IPS-NIHi7 (cell line): ENCODE measurements at regions not wholly inside any gene's neighbourhood (a gene's known extent, or its start where the extent isn't known, plus 50 kb on each side); places are given as distances from the start of the nearest gene placed in this dataset.
A peak's percentile ranks its signal among the peaks of the same experiment; 100 is the strongest.

Source experiments
- DNase-seq: peaks from one replicate; pipeline ENCODE4 v3.0.0; 2012; ENCODE audit warnings: mixed read lengths; ENCODE audit errors: extremely low spot score

- DNase-seq: no peak
These were observed 350.4 kb upstream of the SEMA6D start for GRCh38 chr15:47366884-47367283.

GRCh38 chr15:47367726-47368390 is 349.4 kb upstream of the SEMA6D start:
- DNase-seq: no peak

GRCh38 chr15:47371939-47372338 is 345.4 kb upstream of the SEMA6D start:
- no peak for DNase-seq

- DNase-seq: peak; percentile 65
These were observed 343.1 kb upstream of the SEMA6D start for GRCh38 chr15:47374222-47374621.

- DNase-seq: no peak
These were observed 341.1 kb upstream of the SEMA6D start for GRCh38 chr15:47376190-47376589.

GRCh38 chr15:47377465-47377864 is 339.8 kb upstream of the SEMA6D start:
- no peak for DNase-seq

GRCh38 chr15:47378527-47378926 is 338.8 kb upstream of the SEMA6D start:
- DNase-seq: no peak

GRCh38 chr15:47383102-47383501 is 334.2 kb upstream of the SEMA6D start:
- DNase-seq: no peak

GRCh38 chr15:47383801-47384200 is 333.5 kb upstream of the SEMA6D start:
- no peak for DNase-seq

GRCh38 chr15:47384341-47384740 is 333.0 kb upstream of the SEMA6D start:
- peak; percentile 55 for DNase-seq

GRCh38 chr15:47384776-47385175 is 332.5 kb upstream of the SEMA6D start:
- DNase-seq: no peak

- DNase-seq: no peak
These were observed 330.8 kb upstream of the SEMA6D start for GRCh38 chr15:47386459-47386858.

- DNase-seq: no peak
These were observed 329.0 kb upstream of the SEMA6D start for GRCh38 chr15:47388299-47388698.

- DNase-seq: no peak
These were observed 327.0 kb upstream of the SEMA6D start for GRCh38 chr15:47390208-47390765.

GRCh38 chr15:47394286-47394809 is 323.0 kb upstream of the SEMA6D start:
- DNase-seq: no peak

GRCh38 chr15:47395076-47395475 is 322.2 kb upstream of the SEMA6D start:
- DNase-seq: no peak

GRCh38 chr15:47397655-47398054 is 319.6 kb upstream of the SEMA6D start:
- DNase-seq: no peak

GRCh38 chr15:47398132-47398531 is 319.2 kb upstream of the SEMA6D start:
- DNase-seq: no peak

GRCh38 chr15:47398594-47398993 is 318.7 kb upstream of the SEMA6D start:
- DNase-seq: no peak

GRCh38 chr15:47399100-47399499 is 318.2 kb upstream of the SEMA6D start:
- no peak for DNase-seq

GRCh38 chr15:47400603-47401002 is 316.7 kb upstream of the SEMA6D start:
- DNase-seq: no peak

GRCh38 chr15:47401427-47401826 is 315.9 kb upstream of the SEMA6D start:
- DNase-seq: no peak

- DNase-seq: no peak
These were observed 314.5 kb upstream of the SEMA6D start for GRCh38 chr15:47402829-47403228.

GRCh38 chr15:47404877-47405276 is 312.4 kb upstream of the SEMA6D start:
- DNase-seq: peak; percentile 16
